GM21390 (cell line): ENCODE measurements at regions not wholly inside any gene's neighbourhood (a gene's known extent, or its start where the extent isn't known, plus 50 kb on each side); places are given as distances from the start of the nearest gene placed in this dataset.

ENCODE experiments used
- ATAC-seq: cut with Tn5 transposase; IDR thresholded peaks from one replicate; pipeline ENCODE4 v1.9.1; 2021; ENCODE audit not compliant: unreplicated experiment

GRCh38 chr3:124467980-124468902 lies 262.0 kb upstream of the UMPS start:
- ATAC-seq: no peak

- ATAC-seq: no peak
These were observed 260.7 kb upstream of the UMPS start for GRCh38 chr3:124469555-124469954.

- ATAC-seq: no peak
These were observed 251.4 kb upstream of the UMPS start for GRCh38 chr3:124478830-124479229.

GRCh38 chr3:124483915-124484470 lies 246.3 kb upstream of the UMPS start:
- ATAC-seq: no peak

GRCh38 chr3:124486324-124486723 lies 243.9 kb upstream of the UMPS start:
- no peak for ATAC-seq

GRCh38 chr3:124489506-124489905 lies 240.7 kb upstream of the UMPS start:
- ATAC-seq: no peak

- no peak for ATAC-seq
These were observed 239.2 kb upstream of the UMPS start for GRCh38 chr3:124491098-124491497.

GRCh38 chr3:124491875-124492274 lies 238.4 kb upstream of the UMPS start:
- ATAC-seq: no peak

GRCh38 chr3:124492824-124493223 lies 237.4 kb upstream of the UMPS start:
- no peak for ATAC-seq

GRCh38 chr3:124496061-124496460 lies 234.2 kb upstream of the UMPS start:
- no peak for ATAC-seq

GRCh38 chr3:124497487-124497886 lies 232.8 kb upstream of the UMPS start:
- ATAC-seq: no peak

GRCh38 chr3:124498891-124499290 lies 231.4 kb upstream of the UMPS start:
- ATAC-seq: no peak

GRCh38 chr3:124504332-124505059 lies 225.8 kb upstream of the UMPS start:
- no peak for ATAC-seq

- no peak for ATAC-seq
These were observed 220.4 kb upstream of the UMPS start for GRCh38 chr3:124509884-124510283.

GRCh38 chr3:124510290-124510689 lies 220.0 kb upstream of the UMPS start:
- ATAC-seq: no peak

GRCh38 chr3:124512881-124513609 lies 217.2 kb upstream of the UMPS start:
- ATAC-seq: no peak

- ATAC-seq: no peak
These were observed 216.6 kb upstream of the UMPS start for GRCh38 chr3:124513610-124513997.

- ATAC-seq: no peak
These were observed 215.6 kb upstream of the UMPS start for GRCh38 chr3:124514683-124515082.

- no peak for ATAC-seq
These were observed 213.9 kb upstream of the UMPS start for GRCh38 chr3:124516333-124516732.

GRCh38 chr3:124517306-124517705 lies 212.9 kb upstream of the UMPS start:
- ATAC-seq: no peak

GRCh38 chr3:124518350-124518749 lies 211.9 kb upstream of the UMPS start:
- ATAC-seq: no peak
